AG04450 (cell line): ENCODE measurements at regions not wholly inside any gene's neighbourhood (a gene's known extent, or its start where the extent isn't known, plus 50 kb on each side); places are given as distances from the start of the nearest gene placed in this dataset.

Experiments used
- CTCF ChIA-PET: fragments of 300-600, 350-600 bp; formaldehyde crosslinking; extraction: SDS; loops from one replicate; lab custom pipeline; 2022; ENCODE audit warnings: antibody characterized with exemption, inconsistent platforms; lab: Charles Lee
- POLR2A ChIA-PET: fragments of 350-600 bp; formaldehyde crosslinking; extraction: SDS; loops from one replicate; lab custom pipeline; 2021; ENCODE audit warnings: antibody characterized with exemption, inconsistent platforms; lab: Yijun Ruan, JAX
- DNase-seq: peaks from one replicate; pipeline ENCODE4 v3.0.0-alpha.2; 2011; ENCODE audit warnings: low read depth, low spot score
- H3K27ac ChIP-seq: one replicate; pipeline ENCODE4 v1.5.1; 2012; ENCODE audit warnings: low read depth, low read length, control low read depth
- H3K27me3 ChIP-seq: one replicate; pipeline ENCODE4 v1.6.0; 2012; ENCODE audit warnings: low read length; ENCODE audit not compliant: control insufficient read depth, insufficient read depth
- H3K4me3 ChIP-seq: 2 replicates; pipeline ENCODE4 v1.5.1; 2011; ENCODE audit warnings: mild to moderate bottlenecking, low read depth, low read length, control low read depth
- H3K9me3 ChIP-seq: 2 replicates; pipeline ENCODE4 v1.5.1; 2012; ENCODE audit warnings: low read length; ENCODE audit not compliant: control insufficient read depth, insufficient read depth
- TF ChIP-seq, protein P1 (sequence below): IDR thresholded peaks from 2 replicates; pipeline ENCODE4 v1.5.1; 2011; ENCODE audit warnings: low read depth, low read length, control low read depth, inconsistent platforms

DNA sequence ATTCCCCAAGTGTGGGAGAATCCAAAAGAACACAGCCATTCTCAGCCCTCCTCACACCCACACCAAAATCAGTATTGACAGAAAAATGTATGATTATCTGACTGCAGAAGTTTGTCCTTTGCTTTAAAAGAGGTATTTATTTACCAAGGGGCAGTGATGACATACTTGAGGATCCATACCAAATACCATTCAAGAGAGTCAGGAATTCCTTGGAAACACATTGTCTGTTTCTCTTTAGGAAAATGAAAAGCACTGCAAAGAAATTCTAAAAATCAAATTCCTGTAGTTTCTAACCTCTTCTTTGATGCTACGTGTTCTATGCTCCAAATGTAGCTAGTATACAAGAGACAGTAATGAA lies 509.6 kb upstream of the CXADR start:
- ChIA-PET POLR2A (no interaction called here), CTCF (no interaction called here)
- TF ChIP-seq, protein P1, sequence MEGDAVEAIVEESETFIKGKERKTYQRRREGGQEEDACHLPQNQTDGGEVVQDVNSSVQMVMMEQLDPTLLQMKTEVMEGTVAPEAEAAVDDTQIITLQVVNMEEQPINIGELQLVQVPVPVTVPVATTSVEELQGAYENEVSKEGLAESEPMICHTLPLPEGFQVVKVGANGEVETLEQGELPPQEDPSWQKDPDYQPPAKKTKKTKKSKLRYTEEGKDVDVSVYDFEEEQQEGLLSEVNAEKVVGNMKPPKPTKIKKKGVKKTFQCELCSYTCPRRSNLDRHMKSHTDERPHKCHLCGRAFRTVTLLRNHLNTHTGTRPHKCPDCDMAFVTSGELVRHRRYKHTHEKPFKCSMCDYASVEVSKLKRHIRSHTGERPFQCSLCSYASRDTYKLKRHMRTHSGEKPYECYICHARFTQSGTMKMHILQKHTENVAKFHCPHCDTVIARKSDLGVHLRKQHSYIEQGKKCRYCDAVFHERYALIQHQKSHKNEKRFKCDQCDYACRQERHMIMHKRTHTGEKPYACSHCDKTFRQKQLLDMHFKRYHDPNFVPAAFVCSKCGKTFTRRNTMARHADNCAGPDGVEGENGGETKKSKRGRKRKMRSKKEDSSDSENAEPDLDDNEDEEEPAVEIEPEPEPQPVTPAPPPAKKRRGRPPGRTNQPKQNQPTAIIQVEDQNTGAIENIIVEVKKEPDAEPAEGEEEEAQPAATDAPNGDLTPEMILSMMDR = no peak
- Histone ChIP-seq H3K4me3 (no peak overlapping the region), H3K9me3 (no peaks in the 10 kb centered on the region), H3K27ac (no peak overlapping the region), H3K27me3 (no peaks in the 10 kb centered on the region)
- DNase-seq = peak; percentile 13

DNA sequence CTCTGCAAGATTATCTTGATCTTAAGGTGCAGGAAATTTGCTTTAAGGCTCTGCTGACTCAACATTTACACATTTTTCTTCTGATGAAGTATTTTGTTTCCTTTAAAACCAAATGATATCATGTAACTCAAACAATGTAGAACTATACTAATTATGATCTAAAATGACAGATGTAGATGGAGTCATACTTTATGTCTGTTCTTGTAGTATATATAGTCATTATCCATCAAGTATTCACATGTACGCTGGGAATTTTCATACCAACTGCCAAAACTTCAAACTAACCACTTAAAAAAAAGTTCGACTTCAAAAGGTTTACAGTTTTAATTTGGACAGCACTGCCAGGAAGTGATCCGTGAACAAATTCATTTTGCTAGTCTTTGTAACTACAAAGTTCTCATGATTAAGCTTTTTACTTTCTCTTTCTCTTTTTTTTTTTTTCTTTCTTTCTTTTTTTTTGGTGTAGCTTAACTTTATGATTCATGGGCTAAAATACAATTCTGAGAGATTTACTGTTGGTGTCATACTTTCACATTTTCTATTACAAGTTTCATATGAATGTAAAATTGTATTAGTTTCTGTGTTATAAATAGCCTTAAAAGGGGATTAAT lies 509.0 kb upstream of the CXADR start:
- Histone ChIP-seq H3K27ac (no peak overlapping the region), H3K27me3 (no peaks in the 10 kb centered on the region), H3K4me3 (no peak overlapping the region), H3K9me3 (no peaks in the 10 kb centered on the region)
- TF ChIP-seq, protein P1 = no peak
- ChIA-PET CTCF (no interaction called here), POLR2A (no interaction called here)
- DNase-seq = no peak

DNA sequence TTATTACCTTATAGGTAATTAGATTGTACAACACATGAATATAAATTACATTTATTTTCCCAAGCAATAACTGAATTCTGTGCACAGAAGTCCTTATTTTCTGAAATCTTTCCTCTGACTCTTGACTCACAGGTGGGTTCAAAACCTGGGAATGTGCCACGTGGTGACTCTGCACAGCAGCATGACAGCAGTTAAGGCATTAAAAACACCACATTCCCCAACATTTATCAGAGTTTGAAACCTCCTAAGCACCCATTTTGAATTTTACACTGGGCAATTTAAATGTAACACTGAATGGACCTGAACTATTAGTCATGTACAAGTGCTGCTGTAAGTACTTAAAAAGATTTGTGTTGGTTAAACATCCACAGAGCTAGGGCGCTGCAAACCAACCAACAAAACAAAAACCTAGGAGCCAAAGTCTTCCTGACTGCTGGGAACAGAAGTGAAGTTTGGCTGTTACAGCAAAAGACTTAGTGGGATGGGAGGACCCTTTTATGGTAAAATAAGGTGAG lies 480.6 kb upstream of the CXADR start:
- POLR2A ChIA-PET = no interaction called here
- H3K9me3 ChIP-seq = no peaks in the 10 kb centered on the region
- TF ChIP-seq, protein P1 = no peak
- CTCF ChIA-PET = no interaction called here
- H3K27ac ChIP-seq = no peak overlapping the region
- H3K4me3 ChIP-seq = no peak overlapping the region
- no peaks in the 10 kb centered on the region for H3K27me3 ChIP-seq
- no peak for DNase-seq

DNA sequence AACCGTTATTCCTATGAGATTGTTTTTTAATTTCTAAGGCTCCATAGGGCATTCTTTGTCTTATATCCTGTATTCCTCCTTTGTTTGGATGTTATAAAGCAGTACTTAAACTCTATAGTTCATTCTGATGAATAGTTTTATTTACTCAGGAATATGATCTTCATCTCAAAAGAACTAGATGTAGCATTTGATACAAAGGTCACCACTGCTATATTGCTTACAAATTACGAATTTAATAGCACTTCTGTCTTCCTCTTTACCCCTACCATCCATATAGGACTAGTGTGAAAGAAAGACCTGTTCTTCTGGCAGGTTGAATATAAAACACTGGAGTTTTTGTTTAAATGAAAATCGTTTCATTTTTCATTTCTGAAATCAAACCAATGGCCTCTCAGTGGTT lies 468.1 kb upstream of the CXADR start:
- CTCF ChIA-PET = interaction anchor here (1.1 to 3.4 kb wide), 4 partner anchors 14 to 97 kb away, joined by 3 to 9 read pairs (median 4); no protein-coding TSS in a partner anchor
- Histone ChIP-seq H3K9me3 (no peaks in the 10 kb centered on the region), H3K4me3 (no peak overlapping the region), H3K27ac (no peak overlapping the region), H3K27me3 (no peaks in the 10 kb centered on the region)
- POLR2A ChIA-PET = no interaction called here
- TF ChIP-seq, protein P1 = no peak
- no peak for DNase-seq

DNA sequence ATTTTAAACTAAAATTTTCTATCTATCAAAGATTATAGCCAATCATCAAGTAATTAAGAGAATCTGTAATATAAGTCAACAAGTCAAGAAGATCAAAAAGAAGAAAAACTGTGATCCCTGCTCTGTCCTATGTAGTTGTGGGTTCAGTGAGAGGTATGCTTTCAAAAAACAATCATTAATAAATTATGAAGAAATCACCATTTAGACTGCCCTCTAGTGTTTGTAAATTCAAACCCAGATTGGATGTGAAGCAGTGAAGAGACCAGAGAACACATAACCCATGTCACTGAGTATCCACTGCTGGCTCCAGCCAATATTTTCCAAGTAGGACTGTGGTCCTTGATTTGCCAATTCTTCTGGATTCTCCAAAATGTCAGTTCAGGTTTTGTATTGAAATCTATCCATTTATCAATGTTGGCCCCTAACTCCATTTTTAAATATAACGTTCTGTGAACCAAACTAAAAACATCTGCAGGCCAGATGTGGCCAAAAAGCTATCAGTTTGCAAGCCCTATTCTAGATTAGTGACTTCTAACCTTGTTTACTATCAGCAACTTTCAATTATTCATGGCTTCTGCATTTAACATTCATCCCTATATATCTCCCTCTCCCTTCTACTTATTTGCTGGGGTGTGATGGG lies 467.5 kb upstream of the CXADR start:
- POLR2A ChIA-PET = no interaction called here
- H3K27me3 ChIP-seq = no peaks in the 10 kb centered on the region
- H3K9me3 ChIP-seq = no peaks in the 10 kb centered on the region
- peak; percentile 4 for DNase-seq
- CTCF ChIA-PET = interaction anchor here (1.1 to 3.4 kb wide), 4 partner anchors 15 to 97 kb away, joined by 3 to 9 read pairs (median 4); no protein-coding TSS in a partner anchor
- TF ChIP-seq, protein P1 = peak; percentile 60
- no peak overlapping the region for H3K27ac ChIP-seq
- H3K4me3 ChIP-seq = no peak overlapping the region
